ENCODE measurements at regions not wholly inside any gene's neighbourhood (a gene's known extent, or its start where the extent isn't known, plus 50 kb on each side); places are given as distances from the start of the nearest gene placed in this dataset.
A peak's percentile ranks its signal among the peaks of the same experiment; 100 is the strongest.

GRCh38 chr2:117341690-117342089, 472.8 kb upstream of the DDX18 start:
- no peak overlapping the region for H3K4me3 ChIP-seq (ENCODE audit: extremely low read depth in 1 of 4, insufficient read depth in 2 of 4, low read depth in 3 of 4, low read length in 4 of 4)
- FAIRE-seq: no peak
- no peak for TF ChIP-seq TCF12 (IDR thresholded peaks at IDR 0.05; ENCODE audit: low read depth, low read length)
- no peak for TF ChIP-seq YY1 (IDR thresholded peaks at IDR 0.05; ENCODE audit: low read depth, low read length)
- TF ChIP-seq BCL11A (IDR thresholded peaks at IDR 0.05; ENCODE audit: low read depth in 2 of 2, low read length in 2 of 2): no peak
- TF ChIP-seq NANOG (IDR thresholded peaks at IDR 0.05; ENCODE audit: insufficient read depth, low read depth, low read length, poor library complexity, severe bottlenecking): no peak
- no peak for TF ChIP-seq POU5F1 (IDR thresholded peaks at IDR 0.05; ENCODE audit: low read depth, low read length)
- no peak for TF ChIP-seq PHF8 (conservative IDR thresholded peaks at IDR 0.05; ENCODE audit: low read depth, low read length)
- TF ChIP-seq HDAC6 (IDR thresholded peaks at IDR 0.05; ENCODE audit: low read depth, low read length): no peak
- no peak for TF ChIP-seq CHD1 (IDR thresholded peaks at IDR 0.05; ENCODE audit: low read depth, low read length)
- no peak for TF ChIP-seq SRF (IDR thresholded peaks at IDR 0.05; ENCODE audit: low read depth, low read length)
- TF ChIP-seq POLR2AphosphoS5 (IDR thresholded peaks at IDR 0.05; ENCODE audit: low read depth, low read length): no peak
- no peak for TF ChIP-seq TAF7 (optimal IDR thresholded peaks at IDR 0.05; ENCODE audit: borderline replicate concordance, low read depth, low read length)
- no peak for TF ChIP-seq KDM5A (IDR thresholded peaks at IDR 0.05; ENCODE audit: low read length)
- no peak for TF ChIP-seq HDAC2 (IDR thresholded peaks at IDR 0.05; ENCODE audit: borderline replicate concordance in 1 of 2, low read depth in 2 of 2, low read length in 2 of 2)
- TF ChIP-seq, protein P1, sequence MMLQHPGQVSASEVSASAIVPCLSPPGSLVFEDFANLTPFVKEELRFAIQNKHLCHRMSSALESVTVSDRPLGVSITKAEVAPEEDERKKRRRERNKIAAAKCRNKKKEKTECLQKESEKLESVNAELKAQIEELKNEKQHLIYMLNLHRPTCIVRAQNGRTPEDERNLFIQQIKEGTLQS (IDR thresholded peaks at IDR 0.05; ENCODE audit: insufficient read depth, low read depth, low read length): no peak
- TF ChIP-seq CBX8 (IDR thresholded peaks at IDR 0.05; ENCODE audit: borderline replicate concordance, low read depth, low read length): no peak

More at GRCh38 chr2:117341690-117342089, 472.8 kb upstream of the DDX18 start:
- Histone ChIP-seq H3K79me2 (ENCODE audit: control insufficient read depth in 1 of 2, insufficient read depth in 2 of 2, low read length in 2 of 2) (no peaks in the 10 kb centered on the region), H3K36me3 (ENCODE audit: control insufficient read depth in 2 of 4, insufficient read depth in 4 of 4, low read length in 3 of 4) (no peaks in the 10 kb centered on the region), H2BK20ac (ENCODE audit: low read length) (no peak overlapping the region), H3K23ac (ENCODE audit: insufficient read length) (no peak overlapping the region), H4K5ac (ENCODE audit: insufficient read length, low read depth, low read length) (no peak overlapping the region), H3K4me1 (replicated peaks in 1 of 4; ENCODE audit: control insufficient read depth in 3 of 4, insufficient read depth in 4 of 4, low read length in 3 of 4) (no peaks in the 10 kb centered on the region), H3K27me3 (replicated peaks in 1 of 4; ENCODE audit: control insufficient read depth in 3 of 4, extremely low read depth in 1 of 4, insufficient read depth in 3 of 4, low read length in 3 of 4) (no peaks in the 10 kb centered on the region), H3K9me3 (ENCODE audit: insufficient read depth in 2 of 2, low read depth in 1 of 2, low read length in 1 of 2) (no peaks in the 10 kb centered on the region), H2AK5ac (ENCODE audit: low read depth, low read length) (no peak overlapping the region), H2BK5ac (ENCODE audit: low read depth, low read length) (no peak overlapping the region), H3K9ac (replicated peaks in 1 of 4; ENCODE audit: extremely low read depth in 1 of 4, low read depth in 3 of 4, low read length in 3 of 4) (peak overlapping the region in 1 of 4 experiments; percentile 49; a peak in 1 of 7 replicates), H3K27ac (ENCODE audit: low read depth, low read length) (no peak overlapping the region), H2BK12ac (ENCODE audit: low read depth, low read length) (no peak overlapping the region), H4K8ac (ENCODE audit: extremely low read depth, insufficient read depth, low read length) (no peak overlapping the region), H3K18ac (ENCODE audit: extremely low read depth, low read length) (no peak overlapping the region), H3K4me2 (ENCODE audit: insufficient read depth in 1 of 2, low read depth in 2 of 2, low read length in 2 of 2) (no peak overlapping the region), H2BK120ac (replicated peaks; ENCODE audit: low read depth, low read length) (no peak overlapping the region), H3K23me2 (ENCODE audit: low read depth, low read length) (no peaks in the 10 kb centered on the region), H3K4ac (replicated peaks; ENCODE audit: insufficient read length, low read depth, low read length) (no peak overlapping the region), H3K56ac (replicated peaks; ENCODE audit: insufficient read length, low read depth, low read length) (no peak overlapping the region), H4K20me1 (replicated peaks in 1 of 2; ENCODE audit: control insufficient read depth in 1 of 2, insufficient read depth in 2 of 2, low read length in 2 of 2) (no peaks in the 10 kb centered on the region), H4K91ac (replicated peaks; ENCODE audit: insufficient read length, low read length) (no peak overlapping the region), H3K79me1 (ENCODE audit: low read depth, low read length) (no peaks in the 10 kb centered on the region), H2AFZ (ENCODE audit: low read length) (no peak overlapping the region), H2BK15ac (ENCODE audit: low read length) (no peak overlapping the region), H3K14ac (ENCODE audit: insufficient read length) (no peak overlapping the region)
- ChIA-PET POLR2A (ENCODE audit: partially characterized antibody) (interaction anchor here (0.8 kb wide), 1 partner anchor 22 kb away, joined by 4 read pairs; no protein-coding TSS in a partner anchor), CTCF (ENCODE audit: partially characterized antibody) (interaction anchor here (0.9 kb wide), 1 partner anchor 8 kb away, joined by 4 read pairs; no protein-coding TSS in a partner anchor)
- 94% methylated on average over 5 of the region's 5 CpGs; no CpG with 5 or more reads in 1 of the 2 experiments for WGBS, 2 experiments (ENCODE audit: extremely low coverage in 1 of 2, insufficient coverage in 1 of 2, insufficient read length in 1 of 2, insufficient replicate concordance in 2 of 2, low coverage in 1 of 2, low lambda C conversion rate in 2 of 2, missing lambda C conversion rate in 1 of 2)
- DNase-seq (ENCODE audit: low read depth in 1 of 2, low spot score in 2 of 2): no peak
